HepG2 (cell line): ENCODE measurements at regions not wholly inside any gene's neighbourhood (a gene's known extent, or its start where the extent isn't known, plus 50 kb on each side); places are given as distances from the start of the nearest gene placed in this dataset.

Experiments
- ATAC-seq: fragments of 200-7000 bp; cut with Tn5 transposase; 3 replicates; pipeline ENCODE4 v1.9.1; 2020; ENCODE audit warnings: mild to moderate bottlenecking, moderate library complexity
- BruUV-seq: library from RNA; stranded (reverse); fragments of 400-500 nt; replicated peaks from 2 replicates; lab custom pipeline; 2021; lab: Mats Ljungman, UMichigan
- CTCF ChIA-PET: fragments of 300-600 bp; formaldehyde crosslinking; extraction: SDS; loops from one replicate; lab custom pipeline; 2021; ENCODE audit warnings: low total read pairs, inconsistent platforms, low intra/inter-chr PET ratio; lab: Yijun Ruan, JAX
- POLR2A ChIA-PET: fragments of 350-600 bp; sonication (Branson Sonifier 250); formaldehyde crosslinking; loops from one replicate; lab custom pipeline; 2020; ENCODE audit warnings: antibody characterized with exemption, inconsistent platforms; lab: Yijun Ruan, JAX
- DNase-seq: peaks from one replicate; pipeline ENCODE4 v3.0.0-alpha.2; 2015; ENCODE audit warnings: low spot score
- FAIRE-seq: peaks from 3 replicates; lab custom pipeline; 2011; peaks lifted over from hg19 to GRCh38; lab: Jason Lieb, UNC
- H2AFZ ChIP-seq: one replicate; pipeline ENCODE4 v1.6.1; 2011; ENCODE audit warnings: low read length, inconsistent platforms
- H3K27ac ChIP-seq: fragments of 300-600 bp; 3 replicates; pipeline ENCODE4 v1.8.0; 2011; ENCODE audit warnings: mixed run types, mild to moderate bottlenecking, mixed read lengths, low read length, inconsistent platforms; ENCODE audit not compliant: insufficient read depth; ENCODE audit errors: extremely low read length
- H3K27me3 ChIP-seq, 2 experiments: fragments of 200-600 bp in 1 of 2; 2 replicates in 1 of 2; 3 replicates in 1 of 2; pipeline versions ENCODE4 v1.6.0 to v1.8.0; 2011; ENCODE audit warnings: low read length in 2 of 2, mild to moderate bottlenecking in 2 of 2, moderate library complexity in 2 of 2, inconsistent platforms in 1 of 2; ENCODE audit not compliant: insufficient read depth in 2 of 2, control insufficient read depth in 1 of 2
- H3K36me3 ChIP-seq, 2 experiments: fragments of 200-600 bp in 1 of 2; replicated peaks in 1 of 2; 2 replicates in 1 of 2; 3 replicates in 1 of 2; pipeline versions ENCODE4 v1.5.1 to v1.8.0; 2011; ENCODE audit warnings: low read length in 2 of 2, inconsistent platforms in 1 of 2; ENCODE audit not compliant: insufficient read depth in 2 of 2, control insufficient read depth in 1 of 2
- H3K4me1 ChIP-seq: 2 replicates; pipeline ENCODE4 v1.5.1; 2012; ENCODE audit warnings: low read length, inconsistent platforms; ENCODE audit not compliant: insufficient read depth
- H3K4me2 ChIP-seq: 2 replicates; pipeline ENCODE4 v1.6.0; 2011; ENCODE audit warnings: low read depth, low read length, inconsistent platforms
- H3K4me3 ChIP-seq, 3 experiments: fragments of 200-600 bp in 1 of 3; sonication (generic), shearing (Covaris generic) in 1 of 3; replicated peaks in 1 of 3; 2 replicates each; pipeline ENCODE4 v1.5.1; 2011 to 2016; ENCODE audit warnings: low read length in 3 of 3, inconsistent platforms in 2 of 3, low read depth in 2 of 3, mild to moderate bottlenecking in 2 of 3, control low read depth in 1 of 3, mixed read lengths in 1 of 3; ENCODE audit not compliant: insufficient read depth in 1 of 3
- H3K79me2 ChIP-seq: one replicate; pipeline ENCODE4 v1.6.1; 2011; ENCODE audit warnings: low read length, inconsistent platforms; ENCODE audit not compliant: insufficient read depth
- H3K9ac ChIP-seq: 2 replicates; pipeline ENCODE4 v1.6.0; 2011; ENCODE audit warnings: mild to moderate bottlenecking, low read depth, low read length, inconsistent platforms; ENCODE audit not compliant: insufficient read depth
- H3K9me3 ChIP-seq: 2 replicates; pipeline ENCODE4 v1.5.1; 2012; ENCODE audit warnings: mild to moderate bottlenecking, low read length
- H4K20me1 ChIP-seq: 2 replicates; pipeline ENCODE4 v1.6.0; 2011; ENCODE audit warnings: inconsistent platforms, mild to moderate bottlenecking, low read length, moderate library complexity; ENCODE audit not compliant: insufficient read depth
- CHD4 ChIP-seq: fragments of 200-600 bp; sonication (generic); IDR thresholded peaks from 2 replicates; pipeline ENCODE4 v1.7.0; 2017; ENCODE audit warnings: mild to moderate bottlenecking, low read length, borderline replicate concordance
- KDM5B ChIP-seq: sonication (generic); formaldehyde crosslinking; IDR thresholded peaks from 2 replicates; pipeline ENCODE4 v1.4.0; 2020; ENCODE audit warnings: missing genetic modification reagents, mild to moderate bottlenecking, borderline replicate concordance
- NR2F1 ChIP-seq, 2 experiments: fragments of 450-650 bp in 1 of 2; formaldehyde crosslinking in 1 of 2; IDR thresholded peaks; 2 replicates each; pipeline versions ENCODE4 v1.5.0 to v1.6.1; 2016 to 2020; ENCODE audit warnings: mild to moderate bottlenecking in 1 of 2, missing compliant biosample characterization in 1 of 2, missing genetic modification reagents in 1 of 2, moderate library complexity in 1 of 2
- POLR2A ChIP-seq, 2 experiments: IDR thresholded peaks; 2 replicates each; pipeline ENCODE4 v1.6.1; 2011; ENCODE audit warnings: low read depth in 2 of 2, low read length in 2 of 2, mild to moderate bottlenecking in 1 of 2, moderate library complexity in 1 of 2; ENCODE audit not compliant: insufficient read depth in 1 of 2
- PTBP1 ChIP-seq: fragments of 200-400 bp; formaldehyde crosslinking; IDR thresholded peaks from 2 replicates; pipeline ENCODE4 v1.6.1; 2018; ENCODE audit warnings: low read length, low read depth; ENCODE audit not compliant: poor library complexity, severe bottlenecking
- RXRA ChIP-seq: sonication (generic); formaldehyde crosslinking; IDR thresholded peaks from 2 replicates; pipeline ENCODE4 v1.5.1; 2020; ENCODE audit warnings: missing genetic modification reagents
- SETDB1 ChIP-seq: sonication (generic); formaldehyde crosslinking; IDR thresholded peaks from 2 replicates; pipeline ENCODE4 v1.5.1; 2020; ENCODE audit warnings: missing genetic modification reagents, mild to moderate bottlenecking, borderline replicate concordance
- TBP ChIP-seq: sonication (generic); formaldehyde crosslinking; IDR thresholded peaks from 2 replicates; pipeline ENCODE4 v1.5.0; 2020; ENCODE audit warnings: missing genetic modification reagents
- ZFP36 ChIP-seq: fragments of 150-350 bp; IDR thresholded peaks from 2 replicates; pipeline ENCODE4 v1.6.1; 2018; ENCODE audit warnings: borderline replicate concordance, low read length, low read depth; ENCODE audit not compliant: partially characterized antibody
- ZNF549 ChIP-seq: sonication (generic); formaldehyde crosslinking; IDR thresholded peaks from 2 replicates; pipeline ENCODE4 v1.5.0; 2020; ENCODE audit warnings: missing genetic modification reagents
- ZNF841 ChIP-seq: sonication (generic); formaldehyde crosslinking; IDR thresholded peaks from 2 replicates; pipeline ENCODE4 v1.8.1; 2023; ENCODE audit warnings: missing genetic modification reagents, borderline replicate concordance
- WGBS: methylation state at CpG from one replicate; pipeline ENCODE4 v1.1.6; 2017; ENCODE audit warnings: low lambda C conversion rate; 5-methylcytosine and 5-hydroxymethylcytosine counted together
- in situ Hi-C: cut with HindIII; loops from 2 replicates; pipeline ENCODE4 v1.10.0; 2017; ENCODE audit warnings: low pct_unique_long_range_greater_than_20kb; ENCODE audit not compliant: extremely low pct_ligation_motif_present
- intact Hi-C: fragments of 100-400 bp; cut with micrococcal nuclease; formaldehyde crosslinking; loops from one replicate; pipeline ENCODE4 v1.10.0; 2022; ENCODE audit not compliant: unreplicated experiment
- TF ChIP-seq, protein P1 (sequence below): sonication (generic); formaldehyde crosslinking; IDR thresholded peaks from 2 replicates; pipeline ENCODE4 v1.4.0; 2020; ENCODE audit warnings: mild to moderate bottlenecking, missing genetic modification reagents
- TF ChIP-seq, protein P2 (sequence below), 2 experiments: fragments of 450-650 bp in 1 of 2; sonication (generic) in 1 of 2; formaldehyde crosslinking; IDR thresholded peaks; 2 replicates each; pipeline versions ENCODE4 v1.5.0 to v1.8.0; 2020 to 2022; ENCODE audit warnings: mild to moderate bottlenecking in 1 of 2, missing genetic modification reagents in 1 of 2

DNA sequence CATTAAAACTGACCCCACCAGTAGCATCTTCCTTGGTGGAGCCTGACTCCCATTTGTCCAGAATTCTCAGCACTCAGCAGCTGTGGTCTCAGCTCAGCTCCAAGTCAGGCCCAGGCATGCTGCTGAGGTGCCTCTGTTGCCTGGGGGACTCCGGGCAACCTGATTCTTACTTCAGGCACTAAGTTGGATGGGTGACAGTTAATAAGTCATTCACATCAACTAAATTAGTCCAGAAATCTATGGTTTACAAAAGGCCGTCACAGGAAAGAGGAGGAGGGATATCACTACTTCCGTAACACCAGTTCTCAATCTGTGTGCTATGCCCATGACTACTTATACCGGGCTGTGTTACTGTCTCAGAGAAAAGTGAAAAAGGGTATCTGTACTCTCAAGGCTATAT, 310.2 kb downstream of the SATB1 start:
- DNase-seq (no peak), ATAC-seq (no peak), FAIRE-seq (no peak)
- H3K36me3 ChIP-seq: no peaks in the 10 kb centered on the region
- ChIA-PET CTCF (no interaction called here), POLR2A (no interaction called here)
- no peak overlapping the region for H3K4me2 ChIP-seq
- no peak for TF ChIP-seq POLR2A (IDR thresholded peaks at IDR 0.05; ENCODE audit: insufficient read depth in 1 of 2, low read depth in 2 of 2, low read length in 2 of 2)
- TF ChIP-seq SETDB1: no peak
- no peak for TF ChIP-seq CHD4
- H3K9ac ChIP-seq: no peak overlapping the region
- no TSS peak for BruUV-seq
- no peak overlapping the region for H2AFZ ChIP-seq
- H4K20me1 ChIP-seq: no peaks in the 10 kb centered on the region
- in situ Hi-C loops (no loop called here), intact Hi-C loops (no loop called here)
- no peak overlapping the region for H3K27ac ChIP-seq
- no peaks in the 10 kb centered on the region for H3K4me1 ChIP-seq
- 48% methylated on average over 4 of the region's 4 CpGs for WGBS
- H3K9me3 ChIP-seq: no peaks in the 10 kb centered on the region
- no peak overlapping the region for H3K4me3 ChIP-seq
- H3K27me3 ChIP-seq: no peaks in the 10 kb centered on the region; a peak in 1 of 5 replicates
- no peaks in the 10 kb centered on the region for H3K79me2 ChIP-seq

DNA sequence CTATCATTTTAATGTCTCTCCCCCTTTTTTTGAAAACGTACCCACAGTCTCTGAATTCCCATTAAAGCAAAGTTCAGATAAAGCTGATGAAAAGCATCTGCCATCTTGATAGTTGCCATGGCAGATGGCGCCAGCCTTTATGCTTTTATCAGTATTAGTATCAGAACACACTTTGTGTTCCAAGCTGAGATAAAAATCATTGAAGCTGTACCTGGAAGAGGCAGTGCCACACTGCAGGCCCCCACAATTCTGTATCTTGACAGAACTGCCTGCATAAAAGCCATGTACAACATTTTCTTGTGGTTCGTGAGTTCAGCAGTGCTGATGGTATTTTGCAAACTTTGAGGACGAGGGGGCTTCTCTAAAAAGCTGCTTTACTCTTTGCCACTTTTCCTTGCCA, 311.7 kb downstream of the SATB1 start:
- Histone ChIP-seq H3K9ac (no peak overlapping the region), H3K4me2 (no peak overlapping the region), H3K4me3 (no peak overlapping the region), H2AFZ (no peak overlapping the region)
- POLR2A ChIA-PET: no interaction called here
- BruUV-seq: no TSS peak
- 0% methylated on average over 4 of the region's 4 CpGs for WGBS
- FAIRE-seq: no peak
- no peak for ATAC-seq
- TF ChIP-seq ZNF841 (CRISPR knock-in tag) (no peak), PTBP1 (no peak), KDM5B (CRISPR knock-in tag) (no peak), TBP (no peak), ZFP36 (no peak), ZNF549 (CRISPR knock-in tag) (no peak), NR2F1 (CRISPR knock-in tag; IDR thresholded peaks at IDR 0.05) (no peak), RXRA (CRISPR knock-in tag) (no peak)
- TF ChIP-seq, protein P1, sequence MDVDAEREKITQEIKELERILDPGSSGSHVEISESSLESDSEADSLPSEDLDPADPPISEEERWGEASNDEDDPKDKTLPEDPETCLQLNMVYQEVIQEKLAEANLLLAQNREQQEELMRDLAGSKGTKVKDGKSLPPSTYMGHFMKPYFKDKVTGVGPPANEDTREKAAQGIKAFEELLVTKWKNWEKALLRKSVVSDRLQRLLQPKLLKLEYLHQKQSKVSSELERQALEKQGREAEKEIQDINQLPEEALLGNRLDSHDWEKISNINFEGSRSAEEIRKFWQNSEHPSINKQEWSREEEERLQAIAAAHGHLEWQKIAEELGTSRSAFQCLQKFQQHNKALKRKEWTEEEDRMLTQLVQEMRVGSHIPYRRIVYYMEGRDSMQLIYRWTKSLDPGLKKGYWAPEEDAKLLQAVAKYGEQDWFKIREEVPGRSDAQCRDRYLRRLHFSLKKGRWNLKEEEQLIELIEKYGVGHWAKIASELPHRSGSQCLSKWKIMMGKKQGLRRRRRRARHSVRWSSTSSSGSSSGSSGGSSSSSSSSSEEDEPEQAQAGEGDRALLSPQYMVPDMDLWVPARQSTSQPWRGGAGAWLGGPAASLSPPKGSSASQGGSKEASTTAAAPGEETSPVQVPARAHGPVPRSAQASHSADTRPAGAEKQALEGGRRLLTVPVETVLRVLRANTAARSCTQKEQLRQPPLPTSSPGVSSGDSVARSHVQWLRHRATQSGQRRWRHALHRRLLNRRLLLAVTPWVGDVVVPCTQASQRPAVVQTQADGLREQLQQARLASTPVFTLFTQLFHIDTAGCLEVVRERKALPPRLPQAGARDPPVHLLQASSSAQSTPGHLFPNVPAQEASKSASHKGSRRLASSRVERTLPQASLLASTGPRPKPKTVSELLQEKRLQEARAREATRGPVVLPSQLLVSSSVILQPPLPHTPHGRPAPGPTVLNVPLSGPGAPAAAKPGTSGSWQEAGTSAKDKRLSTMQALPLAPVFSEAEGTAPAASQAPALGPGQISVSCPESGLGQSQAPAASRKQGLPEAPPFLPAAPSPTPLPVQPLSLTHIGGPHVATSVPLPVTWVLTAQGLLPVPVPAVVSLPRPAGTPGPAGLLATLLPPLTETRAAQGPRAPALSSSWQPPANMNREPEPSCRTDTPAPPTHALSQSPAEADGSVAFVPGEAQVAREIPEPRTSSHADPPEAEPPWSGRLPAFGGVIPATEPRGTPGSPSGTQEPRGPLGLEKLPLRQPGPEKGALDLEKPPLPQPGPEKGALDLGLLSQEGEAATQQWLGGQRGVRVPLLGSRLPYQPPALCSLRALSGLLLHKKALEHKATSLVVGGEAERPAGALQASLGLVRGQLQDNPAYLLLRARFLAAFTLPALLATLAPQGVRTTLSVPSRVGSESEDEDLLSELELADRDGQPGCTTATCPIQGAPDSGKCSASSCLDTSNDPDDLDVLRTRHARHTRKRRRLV (CRISPR knock-in tag): no peak
- TF ChIP-seq, protein P2, sequence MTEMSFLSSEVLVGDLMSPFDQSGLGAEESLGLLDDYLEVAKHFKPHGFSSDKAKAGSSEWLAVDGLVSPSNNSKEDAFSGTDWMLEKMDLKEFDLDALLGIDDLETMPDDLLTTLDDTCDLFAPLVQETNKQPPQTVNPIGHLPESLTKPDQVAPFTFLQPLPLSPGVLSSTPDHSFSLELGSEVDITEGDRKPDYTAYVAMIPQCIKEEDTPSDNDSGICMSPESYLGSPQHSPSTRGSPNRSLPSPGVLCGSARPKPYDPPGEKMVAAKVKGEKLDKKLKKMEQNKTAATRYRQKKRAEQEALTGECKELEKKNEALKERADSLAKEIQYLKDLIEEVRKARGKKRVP (CRISPR knock-in tag; IDR thresholded peaks at IDR 0.05): no peak
- TF ChIP-seq, all 625 proteins: peak for 0
- Histone ChIP-seq H4K20me1 (no peaks in the 10 kb centered on the region), H3K79me2 (no peaks in the 10 kb centered on the region), H3K9me3 (no peaks in the 10 kb centered on the region), H3K36me3 (no peaks in the 10 kb centered on the region), H3K27ac (no peak overlapping the region), H3K4me1 (no peaks in the 10 kb centered on the region), H3K27me3 (no peaks in the 10 kb centered on the region)
- no peak for DNase-seq
- intact Hi-C loops: no loop called here
- in situ Hi-C loops: no loop called here
- CTCF ChIA-PET: no interaction called here
